PC-3 (cell line): ENCODE measurements at regions not wholly inside any gene's neighbourhood (a gene's known extent, or its start where the extent isn't known, plus 50 kb on each side); places are given as distances from the start of the nearest gene placed in this dataset.

Experiments
- ATAC-seq: fragments of 200-7000 bp; cut with Tn5 transposase; 2 replicates; pipeline ENCODE4 v1.9.1; 2020; ENCODE audit warnings: mild to moderate bottlenecking, moderate library complexity
- BruUV-seq: library from RNA; stranded (reverse); fragments of 400-500 nt; replicated peaks from 2 replicates; lab custom pipeline; 2021; lab: Mats Ljungman, UMichigan
- CTCF ChIA-PET: fragments of 300-600 bp; sonication (Branson Sonifier 250); formaldehyde crosslinking; loops from one replicate; lab custom pipeline; 2022; ENCODE audit warnings: antibody characterized with exemption; lab: Charles Lee
- POLR2A ChIA-PET: fragments of 300-600 bp; sonication (Branson Sonifier 250); formaldehyde crosslinking; loops from one replicate; lab custom pipeline; 2022; ENCODE audit warnings: antibody characterized with exemption; ENCODE audit not compliant: unreplicated experiment; lab: Charles Lee
- DNase-seq: peaks from one replicate; pipeline ENCODE4 v3.0.0-alpha.2; 2015
- H2AFZ ChIP-seq: fragments of 300-600 bp; sonication (generic); 2 replicates; pipeline ENCODE4 v1.6.0; 2016; ENCODE audit warnings: antibody characterized with exemption, low read length
- H3F3A ChIP-seq: fragments of 300-600 bp; sonication (generic); one replicate; pipeline ENCODE4 v1.6.0; 2017; ENCODE audit warnings: antibody characterized with exemption, low read length, control low read depth, mild to moderate bottlenecking; ENCODE audit not compliant: unreplicated experiment
- H3K27ac ChIP-seq: fragments of 300-600 bp; sonication (generic); 2 replicates; pipeline ENCODE4 v1.5.1; 2016; ENCODE audit warnings: mild to moderate bottlenecking, low read length
- H3K27me3 ChIP-seq: fragments of 300-600 bp; sonication (generic); 2 replicates; pipeline ENCODE4 v1.6.1; 2016; ENCODE audit warnings: low read length, mixed read lengths
- H3K36me3 ChIP-seq: fragments of 300-600 bp; sonication (generic); 2 replicates; pipeline ENCODE4 v1.6.1; 2016; ENCODE audit warnings: low read depth, mixed run types, low read length, mixed read lengths
- H3K4me1 ChIP-seq: fragments of 300-600 bp; sonication (generic); 2 replicates; pipeline ENCODE4 v1.5.1; 2016; ENCODE audit warnings: low read length; ENCODE audit not compliant: insufficient read depth
- H3K4me2 ChIP-seq: fragments of 300-600 bp; sonication (generic); 2 replicates; pipeline ENCODE4 v1.6.0; 2016; ENCODE audit warnings: low read length
- H3K4me3 ChIP-seq: fragments of 300-600 bp; sonication (generic); 2 replicates; pipeline ENCODE4 v1.5.1; 2016; ENCODE audit warnings: mild to moderate bottlenecking, low read length, mixed read lengths
- H3K79me2 ChIP-seq: fragments of 300-600 bp; sonication (generic); 2 replicates; pipeline ENCODE4 v1.6.1; 2017; ENCODE audit warnings: low read length, mixed read lengths
- H3K9ac ChIP-seq: fragments of 300-600 bp; sonication (generic); 2 replicates; pipeline ENCODE4 v1.6.0; 2016; ENCODE audit warnings: mild to moderate bottlenecking, low read length
- H3K9me2 ChIP-seq: fragments of 300-600 bp; sonication (generic); replicated peaks from 2 replicates; pipeline ENCODE4 v1.6.1; 2016; ENCODE audit warnings: mixed run types, low read length, mixed read lengths
- H3K9me3 ChIP-seq: fragments of 300-600 bp; sonication (generic); 2 replicates; pipeline ENCODE4 v1.6.1; 2016; ENCODE audit warnings: low read length, mixed read lengths
- H4K20me1 ChIP-seq: fragments of 300-600 bp; sonication (generic); 2 replicates; pipeline ENCODE4 v1.6.1; 2016; ENCODE audit warnings: low read length, mixed read lengths
- EZH2 ChIP-seq: fragments of 300-600 bp; sonication (generic); IDR thresholded peaks from one replicate; pipeline ENCODE4 v1.6.1; 2017; ENCODE audit warnings: antibody characterized with exemption, mild to moderate bottlenecking, low read length; ENCODE audit not compliant: unreplicated experiment
- EZH2phosphoT487 ChIP-seq: fragments of 300-600 bp; sonication (generic); IDR thresholded peaks from 2 replicates; pipeline ENCODE4 v1.6.1; 2018; ENCODE audit warnings: mild to moderate bottlenecking, antibody characterized with exemption, low read length, borderline replicate concordance
- intact Hi-C: fragments of 100-400 bp; cut with micrococcal nuclease; formaldehyde crosslinking; loops from 2 replicates; pipeline ENCODE4 v1.9.0; 2023
- TF ChIP-seq, protein P1 (sequence below): fragments of 300-600 bp; sonication (generic); conservative IDR thresholded peaks from 2 replicates; pipeline ENCODE4 v1.5.1; 2017; ENCODE audit warnings: antibody characterized with exemption, low read depth, mild to moderate bottlenecking, low read length

- no peak overlapping the region for H3K4me2 ChIP-seq
These were observed 75.9 kb upstream of the NRXN1 start for GRCh38 chr2:51107841-51108240.

GRCh38 chr2:51105811-51106210 is 73.9 kb upstream of the NRXN1 start:
- no peak overlapping the region for H3K27ac ChIP-seq

More at GRCh38 chr2:51107841-51108240, 75.9 kb upstream of the NRXN1 start:
- Histone ChIP-seq H3K27me3 (no peaks in the 10 kb centered on the region), H3F3A (no peaks in the 10 kb centered on the region), H3K9ac (no peak overlapping the region), H3K36me3 (no peaks in the 10 kb centered on the region), H3K9me3 (no peaks in the 10 kb centered on the region), H3K4me3 (no peak overlapping the region), H3K79me2 (no peaks in the 10 kb centered on the region), H4K20me1 (no peaks in the 10 kb centered on the region), H3K27ac (no peak overlapping the region), H2AFZ (no peak overlapping the region), H3K9me2 (no peaks in the 10 kb centered on the region), H3K4me1 (0 out of 2 replicates have a peak, but pooled peaks cover 3% of the 10 kb centered on the region)
- POLR2A ChIA-PET, result no interaction called here
- intact Hi-C loops, result loop anchor here (10.0 kb wide), 1 partner anchor 573 kb away; no protein-coding TSS in a partner anchor
- no peak for ATAC-seq
- TF ChIP-seq, protein P1, sequence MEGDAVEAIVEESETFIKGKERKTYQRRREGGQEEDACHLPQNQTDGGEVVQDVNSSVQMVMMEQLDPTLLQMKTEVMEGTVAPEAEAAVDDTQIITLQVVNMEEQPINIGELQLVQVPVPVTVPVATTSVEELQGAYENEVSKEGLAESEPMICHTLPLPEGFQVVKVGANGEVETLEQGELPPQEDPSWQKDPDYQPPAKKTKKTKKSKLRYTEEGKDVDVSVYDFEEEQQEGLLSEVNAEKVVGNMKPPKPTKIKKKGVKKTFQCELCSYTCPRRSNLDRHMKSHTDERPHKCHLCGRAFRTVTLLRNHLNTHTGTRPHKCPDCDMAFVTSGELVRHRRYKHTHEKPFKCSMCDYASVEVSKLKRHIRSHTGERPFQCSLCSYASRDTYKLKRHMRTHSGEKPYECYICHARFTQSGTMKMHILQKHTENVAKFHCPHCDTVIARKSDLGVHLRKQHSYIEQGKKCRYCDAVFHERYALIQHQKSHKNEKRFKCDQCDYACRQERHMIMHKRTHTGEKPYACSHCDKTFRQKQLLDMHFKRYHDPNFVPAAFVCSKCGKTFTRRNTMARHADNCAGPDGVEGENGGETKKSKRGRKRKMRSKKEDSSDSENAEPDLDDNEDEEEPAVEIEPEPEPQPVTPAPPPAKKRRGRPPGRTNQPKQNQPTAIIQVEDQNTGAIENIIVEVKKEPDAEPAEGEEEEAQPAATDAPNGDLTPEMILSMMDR, result no peak
- TF ChIP-seq EZH2phosphoT487 (no peak), EZH2 (no peak)
- CTCF ChIA-PET, result no interaction called here
- no TSS peak for BruUV-seq
- no peak for DNase-seq

GRCh38 chr2:51103205-51103604 is 71.3 kb upstream of the NRXN1 start:
- H3K27me3 ChIP-seq, result no peaks in the 10 kb centered on the region
- DNase-seq, result peak; percentile 75
- H2AFZ ChIP-seq, result 0 out of 2 replicates have a peak overlapping the region, but pooled peaks have one; percentile 26
- H3K4me2 ChIP-seq, result no peak overlapping the region; the same call in 1 of the 2 replicates
- H3K9me2 ChIP-seq, result no peaks in the 10 kb centered on the region
- H3K27ac ChIP-seq, result no peak overlapping the region
- H3K36me3 ChIP-seq, result no peaks in the 10 kb centered on the region
- H3K9ac ChIP-seq, result no peak overlapping the region
- H3K4me1 ChIP-seq, result 0 out of 2 replicates have a peak, but pooled peaks cover 6% of the 10 kb centered on the region
- no peaks in the 10 kb centered on the region for H3F3A ChIP-seq
- no peaks in the 10 kb centered on the region for H3K79me2 ChIP-seq
- TF ChIP-seq EZH2phosphoT487, result no peak
- no peak for TF ChIP-seq EZH2
- TF ChIP-seq, protein P1, result no peak
- H4K20me1 ChIP-seq, result no peaks in the 10 kb centered on the region
- ChIA-PET POLR2A (no interaction called here), CTCF (no interaction called here)
- H3K9me3 ChIP-seq, result no peaks in the 10 kb centered on the region
- no peak overlapping the region for H3K4me3 ChIP-seq
- BruUV-seq, result no TSS peak
- intact Hi-C loops, result loop anchor here (10.0 kb wide), 1 partner anchor 568 kb away; no protein-coding TSS in a partner anchor
- ATAC-seq, result peak; percentile 90

More at GRCh38 chr2:51105811-51106210, 73.9 kb upstream of the NRXN1 start:
- Histone ChIP-seq H3K4me1 (0 out of 2 replicates have a peak, but pooled peaks cover 6% of the 10 kb centered on the region), H3K9ac (no peak overlapping the region), H3K27me3 (no peaks in the 10 kb centered on the region), H3K36me3 (no peaks in the 10 kb centered on the region), H3F3A (no peaks in the 10 kb centered on the region), H4K20me1 (no peaks in the 10 kb centered on the region), H2AFZ (no peak overlapping the region), H3K4me2 (no peak overlapping the region), H3K79me2 (no peaks in the 10 kb centered on the region), H3K9me3 (no peaks in the 10 kb centered on the region), H3K4me3 (no peak overlapping the region), H3K9me2 (no peaks in the 10 kb centered on the region)
- ATAC-seq (no peak), DNase-seq (no peak)
- TF ChIP-seq EZH2, result no peak
- TF ChIP-seq, protein P1, result no peak
- no peak for TF ChIP-seq EZH2phosphoT487
- no TSS peak for BruUV-seq
- ChIA-PET CTCF (no interaction called here), POLR2A (no interaction called here)
- intact Hi-C loops, result loop anchor here (10.0 kb wide), 1 partner anchor 571 kb away; no protein-coding TSS in a partner anchor
